GM20000 (cell line): ENCODE measurements at regions not wholly inside any gene's neighbourhood (a gene's known extent, or its start where the extent isn't known, plus 50 kb on each side); places are given as distances from the start of the nearest gene placed in this dataset.

Experiments used
- DNase-seq: peaks from one replicate; pipeline ENCODE4 v3.0.0; 2012; ENCODE audit warnings: low spot score
- CTCF ChIP-seq: IDR thresholded peaks from 2 replicates; pipeline ENCODE4 v1.5.1; 2012; ENCODE audit warnings: mild to moderate bottlenecking, control low read depth; ENCODE audit errors: extremely low read depth, missing control alignments

GRCh38 chr18:25727281-25727985, 363.0 kb downstream of the SS18 start:
- DNase-seq, result no peak
- TF ChIP-seq CTCF, result no peak

- TF ChIP-seq CTCF, result no peak
- no peak for DNase-seq
These were observed 364.1 kb downstream of the SS18 start for GRCh38 chr18:25726298-25726697.

- no peak for TF ChIP-seq CTCF
- DNase-seq, result no peak
These were observed 364.9 kb downstream of the SS18 start for GRCh38 chr18:25725501-25725900.

GRCh38 chr18:25724997-25725396, 365.4 kb downstream of the SS18 start:
- no peak for TF ChIP-seq CTCF
- no peak for DNase-seq

GRCh38 chr18:25724121-25724520, 366.3 kb downstream of the SS18 start:
- DNase-seq, result no peak
- TF ChIP-seq CTCF, result no peak

GRCh38 chr18:25713103-25713502, 361.1 kb upstream of the ZNF521 start:
- TF ChIP-seq CTCF, result no peak
- DNase-seq, result no peak

- TF ChIP-seq CTCF, result no peak
These were observed 359.0 kb upstream of the ZNF521 start for GRCh38 chr18:25710981-25711380.

More at GRCh38 chr18:25710981-25711380, 359.0 kb upstream of the ZNF521 start:
- DNase-seq, result no peak
